K562 (cell line): ENCODE measurements at regions not wholly inside any gene's neighbourhood (a gene's known extent, or its start where the extent isn't known, plus 50 kb on each side); places are given as distances from the start of the nearest gene placed in this dataset.

Experiments
- ATAC-seq: fragments of 200-7000 bp; cut with Tn5 transposase; 3 replicates; pipeline ENCODE4 v1.9.1; 2020; ENCODE audit warnings: moderate library complexity
- BruUV-seq: library from RNA; stranded (reverse); fragments of 400-500 nt; replicated peaks from 2 replicates; lab custom pipeline; 2021; lab: Mats Ljungman, UMichigan
- CTCF ChIA-PET: fragments of 300-600 bp; formaldehyde crosslinking; extraction: SDS; loops from one replicate; lab custom pipeline; 2021; ENCODE audit warnings: low intra/inter-chr PET ratio; lab: Yijun Ruan, JAX
- POLR2A ChIA-PET: fragments of 300-600, 350-650 bp; sonication (Branson Sonifier 250); formaldehyde crosslinking; extraction: SDS; loops from one replicate; lab custom pipeline; 2021; ENCODE audit warnings: antibody characterized with exemption, inconsistent platforms; lab: Yijun Ruan, JAX
- DNase-seq, 4 experiments: peaks; one replicate each; pipeline versions ENCODE4 v3.0.0 to v3.0.0-alpha.2; 2011 to 2018; ENCODE audit warnings: low spot score in 3 of 4, mixed read lengths in 3 of 4; ENCODE audit errors: extremely low read depth in 1 of 4
- FAIRE-seq: peaks from 2 replicates; lab custom pipeline; 2011; peaks lifted over from hg19 to GRCh38; lab: Jason Lieb, UNC
- H2AFZ ChIP-seq: 2 replicates; pipeline ENCODE4 v1.6.0; 2011; ENCODE audit warnings: low read depth, low read length, control low read depth, inconsistent platforms
- H3K27ac ChIP-seq: fragments of 200-600 bp; 3 replicates; pipeline ENCODE4 v1.8.0; 2011; ENCODE audit warnings: low read depth, mild to moderate bottlenecking, control low read depth, inconsistent platforms, low read length, moderate library complexity, mixed read lengths; ENCODE audit errors: extremely low read depth
- H3K27me3 ChIP-seq, 2 experiments: fragments of 300-600 bp in 1 of 2; 2 replicates in 1 of 2; 3 replicates in 1 of 2; pipeline versions ENCODE4 v1.6.0 to v1.8.0; 2011; ENCODE audit warnings: inconsistent platforms in 2 of 2, low read length in 2 of 2, mild to moderate bottlenecking in 1 of 2, mixed read lengths in 1 of 2, moderate library complexity in 1 of 2; ENCODE audit not compliant: control insufficient read depth in 2 of 2, insufficient read depth in 2 of 2
- H3K36me3 ChIP-seq: fragments of 300-600 bp; 3 replicates; pipeline ENCODE4 v1.8.0; 2011; ENCODE audit warnings: mild to moderate bottlenecking, low read length, inconsistent platforms; ENCODE audit not compliant: control insufficient read depth, insufficient read depth
- H3K4me1 ChIP-seq, 2 experiments: fragments of 200-600 bp in 1 of 2; replicated peaks in 1 of 2; 2 replicates in 1 of 2; 3 replicates in 1 of 2; pipeline versions ENCODE4 v1.5.1 to v1.8.0; 2011; ENCODE audit warnings: inconsistent platforms in 2 of 2, low read length in 2 of 2, mild to moderate bottlenecking in 1 of 2, mixed read lengths in 1 of 2, moderate library complexity in 1 of 2; ENCODE audit not compliant: control insufficient read depth in 2 of 2, insufficient read depth in 2 of 2
- H3K4me2 ChIP-seq: 2 replicates; pipeline ENCODE4 v1.6.1; 2011; ENCODE audit warnings: low read length, control low read depth, inconsistent platforms, mixed read lengths; ENCODE audit not compliant: insufficient read depth
- H3K4me3 ChIP-seq: fragments of 200-600 bp; sonication (generic), shearing (Covaris generic); 2 replicates; pipeline ENCODE4 v1.5.1; 2016; ENCODE audit warnings: control low read depth, inconsistent platforms
- H3K79me2 ChIP-seq: fragments of 200-600 bp; 3 replicates; pipeline ENCODE4 v1.8.0; 2011; ENCODE audit warnings: low read length, inconsistent platforms; ENCODE audit not compliant: control insufficient read depth, insufficient read depth
- H3K9ac ChIP-seq, 2 experiments: 2 replicates each; pipeline versions ENCODE4 v1.6.0 to v1.6.1; 2011; ENCODE audit warnings: low read depth in 2 of 2, low read length in 2 of 2, control low read depth in 1 of 2, inconsistent platforms in 1 of 2, mild to moderate bottlenecking in 1 of 2, mixed read lengths in 1 of 2; ENCODE audit not compliant: insufficient read depth in 1 of 2
- H3K9me1 ChIP-seq: one replicate; pipeline ENCODE4 v1.6.0; 2011; ENCODE audit warnings: inconsistent platforms, mild to moderate bottlenecking, low read length, moderate library complexity; ENCODE audit not compliant: control insufficient read depth, insufficient read depth
- H3K9me3 ChIP-seq: replicated peaks from 2 replicates; pipeline ENCODE4 v1.5.1; 2011; ENCODE audit warnings: low read depth, low read length, inconsistent platforms; ENCODE audit not compliant: control insufficient read depth, insufficient read depth
- H4K20me1 ChIP-seq: replicated peaks from 2 replicates; pipeline ENCODE4 v1.6.1; 2011; ENCODE audit warnings: low read length, inconsistent platforms, mixed read lengths; ENCODE audit not compliant: control insufficient read depth, insufficient read depth
- CTBP1 ChIP-seq: fragments of 450-650 bp; IDR thresholded peaks from 2 replicates; pipeline ENCODE4 v1.6.1; 2016; ENCODE audit warnings: borderline replicate concordance
- ETV1 ChIP-seq: fragments of 450-650 bp; conservative IDR thresholded peaks from 2 replicates; pipeline ENCODE4 v1.6.1; 2016; ENCODE audit warnings: missing genetic modification characterization, control low read depth, low read depth, missing compliant biosample characterization
- NCOA1 ChIP-seq: fragments of 450-650 bp; IDR thresholded peaks from 2 replicates; pipeline ENCODE4 v1.6.1; 2016; ENCODE audit warnings: low read depth
- RBM14 ChIP-seq: fragments of 200-400 bp; formaldehyde crosslinking; IDR thresholded peaks from 2 replicates; pipeline ENCODE4 v1.6.1; 2018; ENCODE audit warnings: low read depth, mild to moderate bottlenecking, low read length, moderate library complexity, borderline replicate concordance; ENCODE audit not compliant: insufficient read depth
- SMAD3 ChIP-seq: fragments of 450-650 bp; formaldehyde crosslinking; conservative IDR thresholded peaks from 2 replicates; pipeline ENCODE4 v1.4.0; 2020; ENCODE audit warnings: mild to moderate bottlenecking
- ZNF263 ChIP-seq: sonication (generic); formaldehyde crosslinking; IDR thresholded peaks from 2 replicates; pipeline ENCODE4 v1.8.0; 2022; ENCODE audit warnings: mild to moderate bottlenecking, missing genetic modification reagents, borderline replicate concordance
- ZNF445 ChIP-seq: fragments of 250-450 bp; sonication (Bioruptor Pico); IDR thresholded peaks from 2 replicates; pipeline ENCODE4 v1.4.0; 2020; ENCODE audit warnings: low read depth, mild to moderate bottlenecking, moderate library complexity
- in situ Hi-C: fragments of 300-500 bp; cut with MboI; formaldehyde crosslinking; loops from 4 replicates; pipeline ENCODE4 v1.15.0; 2018; ENCODE audit warnings: inconsistent platforms, mixed read lengths
- intact Hi-C: fragments of 100-400 bp; cut with micrococcal nuclease; formaldehyde crosslinking; loops from 2 replicates; pipeline ENCODE4 v1.14.2; 2022
- TF ChIP-seq, protein P1 (sequence below), 3 experiments: fragments of 200-800 bp in 1 of 3; fragments of 250-450 bp in 1 of 3; fragments of 450-650 bp in 1 of 3; sonication (Bioruptor Pico) in 1 of 3; sonication (Bioruptor generic) in 1 of 3; formaldehyde crosslinking in 1 of 3; IDR thresholded peaks; 2 replicates each; pipeline versions ENCODE4 v1.6.1 to v1.8.0; 2016 to 2022; ENCODE audit warnings: mild to moderate bottlenecking in 2 of 3, missing genetic modification characterization in 2 of 3, missing compliant biosample characterization in 1 of 3, moderate library complexity in 1 of 3
- TF ChIP-seq, protein P2 (sequence below): fragments of 250-450 bp; sonication (Bioruptor Pico); IDR thresholded peaks from 2 replicates; pipeline ENCODE4 v1.5.0; 2020; ENCODE audit warnings: mild to moderate bottlenecking, borderline replicate concordance
- TF ChIP-seq, protein P3 (sequence below): sonication (generic); formaldehyde crosslinking; IDR thresholded peaks from 2 replicates; pipeline ENCODE4 v1.8.1; 2023; ENCODE audit warnings: missing genetic modification reagents, mild to moderate bottlenecking, borderline replicate concordance
- TF ChIP-seq, protein P4 (sequence below), 2 experiments: fragments of 450-650 bp in 1 of 2; sonication (generic) in 1 of 2; formaldehyde crosslinking; conservative IDR thresholded peaks; 2 replicates each; pipeline versions ENCODE4 v1.4.0 to v1.8.1; 2020 to 2022; ENCODE audit warnings: mild to moderate bottlenecking in 1 of 2, missing genetic modification reagents in 1 of 2

DNA sequence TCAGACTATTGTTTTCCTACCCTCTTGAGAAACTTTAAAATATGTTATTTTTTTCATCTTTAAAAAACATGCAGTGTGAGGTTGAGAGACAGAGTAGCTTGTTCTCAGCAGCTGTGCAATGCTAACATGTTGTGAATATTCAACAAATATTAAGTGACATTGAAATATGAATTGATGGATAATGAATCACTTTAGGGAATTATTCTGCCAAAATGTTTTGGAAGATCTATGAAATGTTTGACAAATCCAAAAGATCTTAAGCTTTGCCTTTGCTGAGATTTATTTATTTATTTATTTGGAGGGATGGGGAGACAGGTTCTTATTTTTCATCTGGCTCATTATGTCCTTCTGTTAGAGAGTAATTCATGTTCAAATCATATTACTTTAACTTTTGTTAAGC is 680.1 kb upstream of the CXADR start:
- ChIA-PET POLR2A (no interaction called here), CTCF (no interaction called here)
- H4K20me1 ChIP-seq: no peaks in the 10 kb centered on the region
- in situ Hi-C loops: no loop called here
- H3K9ac ChIP-seq: no peak overlapping the region
- H2AFZ ChIP-seq: no peak overlapping the region
- ATAC-seq (no peak), FAIRE-seq (no peak), DNase-seq (no peak)
- H3K4me1 ChIP-seq: no peaks in the 10 kb centered on the region
- no peak overlapping the region for H3K4me3 ChIP-seq
- intact Hi-C loops: loop anchor here (10.0 kb wide), 1 partner anchor 62 kb away; no protein-coding TSS in a partner anchor
- no peaks in the 10 kb centered on the region for H3K9me1 ChIP-seq
- H3K27ac ChIP-seq: no peak overlapping the region
- no peaks in the 10 kb centered on the region for H3K36me3 ChIP-seq
- BruUV-seq: no TSS peak
- no peaks in the 10 kb centered on the region for H3K79me2 ChIP-seq
- H3K9me3 ChIP-seq: no peaks in the 10 kb centered on the region
- H3K4me2 ChIP-seq: no peak overlapping the region
- no peaks in the 10 kb centered on the region for H3K27me3 ChIP-seq
- TF ChIP-seq ZNF263 (CRISPR knock-in tag) (no peak), ETV1 (tag) (no peak), NCOA1 (no peak), SMAD3 (no peak), CTBP1 (no peak), RBM14 (no peak), ZNF445 (no peak)
- TF ChIP-seq, protein P1, sequence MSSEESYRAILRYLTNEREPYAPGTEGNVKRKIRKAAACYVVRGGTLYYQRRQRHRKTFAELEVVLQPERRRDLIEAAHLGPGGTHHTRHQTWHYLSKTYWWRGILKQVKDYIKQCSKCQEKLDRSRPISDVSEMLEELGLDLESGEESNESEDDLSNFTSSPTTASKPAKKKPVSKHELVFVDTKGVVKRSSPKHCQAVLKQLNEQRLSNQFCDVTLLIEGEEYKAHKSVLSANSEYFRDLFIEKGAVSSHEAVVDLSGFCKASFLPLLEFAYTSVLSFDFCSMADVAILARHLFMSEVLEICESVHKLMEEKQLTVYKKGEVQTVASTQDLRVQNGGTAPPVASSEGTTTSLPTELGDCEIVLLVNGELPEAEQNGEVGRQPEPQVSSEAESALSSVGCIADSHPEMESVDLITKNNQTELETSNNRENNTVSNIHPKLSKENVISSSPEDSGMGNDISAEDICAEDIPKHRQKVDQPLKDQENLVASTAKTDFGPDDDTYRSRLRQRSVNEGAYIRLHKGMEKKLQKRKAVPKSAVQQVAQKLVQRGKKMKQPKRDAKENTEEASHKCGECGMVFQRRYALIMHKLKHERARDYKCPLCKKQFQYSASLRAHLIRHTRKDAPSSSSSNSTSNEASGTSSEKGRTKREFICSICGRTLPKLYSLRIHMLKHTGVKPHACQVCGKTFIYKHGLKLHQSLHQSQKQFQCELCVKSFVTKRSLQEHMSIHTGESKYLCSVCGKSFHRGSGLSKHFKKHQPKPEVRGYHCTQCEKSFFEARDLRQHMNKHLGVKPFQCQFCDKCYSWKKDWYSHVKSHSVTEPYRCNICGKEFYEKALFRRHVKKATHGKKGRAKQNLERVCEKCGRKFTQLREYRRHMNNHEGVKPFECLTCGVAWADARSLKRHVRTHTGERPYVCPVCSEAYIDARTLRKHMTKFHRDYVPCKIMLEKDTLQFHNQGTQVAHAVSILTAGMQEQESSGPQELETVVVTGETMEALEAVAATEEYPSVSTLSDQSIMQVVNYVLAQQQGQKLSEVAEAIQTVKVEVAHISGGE (CRISPR knock-in tag; IDR thresholded peaks at IDR 0.05): no peak
- TF ChIP-seq, protein P2, sequence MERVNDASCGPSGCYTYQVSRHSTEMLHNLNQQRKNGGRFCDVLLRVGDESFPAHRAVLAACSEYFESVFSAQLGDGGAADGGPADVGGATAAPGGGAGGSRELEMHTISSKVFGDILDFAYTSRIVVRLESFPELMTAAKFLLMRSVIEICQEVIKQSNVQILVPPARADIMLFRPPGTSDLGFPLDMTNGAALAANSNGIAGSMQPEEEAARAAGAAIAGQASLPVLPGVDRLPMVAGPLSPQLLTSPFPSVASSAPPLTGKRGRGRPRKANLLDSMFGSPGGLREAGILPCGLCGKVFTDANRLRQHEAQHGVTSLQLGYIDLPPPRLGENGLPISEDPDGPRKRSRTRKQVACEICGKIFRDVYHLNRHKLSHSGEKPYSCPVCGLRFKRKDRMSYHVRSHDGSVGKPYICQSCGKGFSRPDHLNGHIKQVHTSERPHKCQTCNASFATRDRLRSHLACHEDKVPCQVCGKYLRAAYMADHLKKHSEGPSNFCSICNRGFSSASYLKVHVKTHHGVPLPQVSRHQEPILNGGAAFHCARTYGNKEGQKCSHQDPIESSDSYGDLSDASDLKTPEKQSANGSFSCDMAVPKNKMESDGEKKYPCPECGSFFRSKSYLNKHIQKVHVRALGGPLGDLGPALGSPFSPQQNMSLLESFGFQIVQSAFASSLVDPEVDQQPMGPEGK: no peak
- TF ChIP-seq, protein P3, sequence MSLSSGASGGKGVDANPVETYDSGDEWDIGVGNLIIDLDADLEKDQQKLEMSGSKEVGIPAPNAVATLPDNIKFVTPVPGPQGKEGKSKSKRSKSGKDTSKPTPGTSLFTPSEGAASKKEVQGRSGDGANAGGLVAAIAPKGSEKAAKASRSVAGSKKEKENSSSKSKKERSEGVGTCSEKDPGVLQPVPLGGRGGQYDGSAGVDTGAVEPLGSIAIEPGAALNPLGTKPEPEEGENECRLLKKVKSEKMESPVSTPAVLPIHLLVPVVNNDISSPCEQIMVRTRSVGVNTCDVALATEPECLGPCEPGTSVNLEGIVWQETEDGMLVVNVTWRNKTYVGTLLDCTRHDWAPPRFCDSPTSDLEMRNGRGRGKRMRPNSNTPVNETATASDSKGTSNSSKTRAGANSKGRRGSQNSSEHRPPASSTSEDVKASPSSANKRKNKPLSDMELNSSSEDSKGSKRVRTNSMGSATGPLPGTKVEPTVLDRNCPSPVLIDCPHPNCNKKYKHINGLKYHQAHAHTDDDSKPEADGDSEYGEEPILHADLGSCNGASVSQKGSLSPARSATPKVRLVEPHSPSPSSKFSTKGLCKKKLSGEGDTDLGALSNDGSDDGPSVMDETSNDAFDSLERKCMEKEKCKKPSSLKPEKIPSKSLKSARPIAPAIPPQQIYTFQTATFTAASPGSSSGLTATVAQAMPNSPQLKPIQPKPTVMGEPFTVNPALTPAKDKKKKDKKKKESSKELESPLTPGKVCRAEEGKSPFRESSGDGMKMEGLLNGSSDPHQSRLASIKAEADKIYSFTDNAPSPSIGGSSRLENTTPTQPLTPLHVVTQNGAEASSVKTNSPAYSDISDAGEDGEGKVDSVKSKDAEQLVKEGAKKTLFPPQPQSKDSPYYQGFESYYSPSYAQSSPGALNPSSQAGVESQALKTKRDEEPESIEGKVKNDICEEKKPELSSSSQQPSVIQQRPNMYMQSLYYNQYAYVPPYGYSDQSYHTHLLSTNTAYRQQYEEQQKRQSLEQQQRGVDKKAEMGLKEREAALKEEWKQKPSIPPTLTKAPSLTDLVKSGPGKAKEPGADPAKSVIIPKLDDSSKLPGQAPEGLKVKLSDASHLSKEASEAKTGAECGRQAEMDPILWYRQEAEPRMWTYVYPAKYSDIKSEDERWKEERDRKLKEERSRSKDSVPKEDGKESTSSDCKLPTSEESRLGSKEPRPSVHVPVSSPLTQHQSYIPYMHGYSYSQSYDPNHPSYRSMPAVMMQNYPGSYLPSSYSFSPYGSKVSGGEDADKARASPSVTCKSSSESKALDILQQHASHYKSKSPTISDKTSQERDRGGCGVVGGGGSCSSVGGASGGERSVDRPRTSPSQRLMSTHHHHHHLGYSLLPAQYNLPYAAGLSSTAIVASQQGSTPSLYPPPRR: no peak
- TF ChIP-seq, protein P4, sequence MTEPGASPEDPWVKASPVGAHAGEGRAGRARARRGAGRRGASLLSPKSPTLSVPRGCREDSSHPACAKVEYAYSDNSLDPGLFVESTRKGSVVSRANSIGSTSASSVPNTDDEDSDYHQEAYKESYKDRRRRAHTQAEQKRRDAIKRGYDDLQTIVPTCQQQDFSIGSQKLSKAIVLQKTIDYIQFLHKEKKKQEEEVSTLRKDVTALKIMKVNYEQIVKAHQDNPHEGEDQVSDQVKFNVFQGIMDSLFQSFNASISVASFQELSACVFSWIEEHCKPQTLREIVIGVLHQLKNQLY (CRISPR knock-in tag; conservative IDR thresholded peaks at IDR 0.05): no peak
